ENCODE measurements at regions not wholly inside any gene's neighbourhood (a gene's known extent, or its start where the extent isn't known, plus 50 kb on each side); places are given as distances from the start of the nearest gene placed in this dataset.

GRCh38 chr13:36764536-36764935, 54.5 kb upstream of the RFXAP start:
- peaks cover 3 to 4% of the 10 kb centered on the region in 2 experiments; a peak in 2 of 4 replicates for H3K9me3 ChIP-seq (ENCODE audit: control insufficient read depth in 1 of 2, insufficient read depth in 1 of 2, low read depth in 1 of 2, low read length in 2 of 2)
- H2AFZ ChIP-seq (ENCODE audit: low read depth, low read length, poor library complexity, severe bottlenecking) = no peak overlapping the region
- ChIA-PET POLR2A (no interaction called here), CTCF (no interaction called here), RAD21 (ENCODE audit: low non-redundant PET in 1 of 2, low total read pairs in 2 of 2, uncharacterized antibody in 2 of 2, unreplicated experiment in 2 of 2) (no interaction called here)
- H3K36me3 ChIP-seq (ENCODE audit: control insufficient read depth in 1 of 2, insufficient read depth in 2 of 2, low read length in 2 of 2) = no peaks in the 10 kb centered on the region
- H3K27me3 ChIP-seq (ENCODE audit: insufficient read depth, low read length) = no peaks in the 10 kb centered on the region
- no peak for TF ChIP-seq JUND (IDR thresholded peaks at IDR 0.05)
- no peak for TF ChIP-seq EZH2phosphoT487 (IDR thresholded peaks at IDR 0.05; ENCODE audit: borderline replicate concordance)
- TF ChIP-seq EZH2 (IDR thresholded peaks at IDR 0.05) = no peak
- TF ChIP-seq, protein P1, sequence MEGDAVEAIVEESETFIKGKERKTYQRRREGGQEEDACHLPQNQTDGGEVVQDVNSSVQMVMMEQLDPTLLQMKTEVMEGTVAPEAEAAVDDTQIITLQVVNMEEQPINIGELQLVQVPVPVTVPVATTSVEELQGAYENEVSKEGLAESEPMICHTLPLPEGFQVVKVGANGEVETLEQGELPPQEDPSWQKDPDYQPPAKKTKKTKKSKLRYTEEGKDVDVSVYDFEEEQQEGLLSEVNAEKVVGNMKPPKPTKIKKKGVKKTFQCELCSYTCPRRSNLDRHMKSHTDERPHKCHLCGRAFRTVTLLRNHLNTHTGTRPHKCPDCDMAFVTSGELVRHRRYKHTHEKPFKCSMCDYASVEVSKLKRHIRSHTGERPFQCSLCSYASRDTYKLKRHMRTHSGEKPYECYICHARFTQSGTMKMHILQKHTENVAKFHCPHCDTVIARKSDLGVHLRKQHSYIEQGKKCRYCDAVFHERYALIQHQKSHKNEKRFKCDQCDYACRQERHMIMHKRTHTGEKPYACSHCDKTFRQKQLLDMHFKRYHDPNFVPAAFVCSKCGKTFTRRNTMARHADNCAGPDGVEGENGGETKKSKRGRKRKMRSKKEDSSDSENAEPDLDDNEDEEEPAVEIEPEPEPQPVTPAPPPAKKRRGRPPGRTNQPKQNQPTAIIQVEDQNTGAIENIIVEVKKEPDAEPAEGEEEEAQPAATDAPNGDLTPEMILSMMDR (IDR thresholded peaks at IDR 0.05 in 2 of 3, conservative IDR thresholded peaks at IDR 0.05 in 1 of 3; ENCODE audit: borderline replicate concordance in 1 of 3, insufficient read depth in 1 of 3, low read depth in 2 of 3, low read length in 2 of 3) = no peak
- no peak for TF ChIP-seq FOSL1 (IDR thresholded peaks at IDR 0.05; ENCODE audit: low read depth)
- TF ChIP-seq, protein P2, sequence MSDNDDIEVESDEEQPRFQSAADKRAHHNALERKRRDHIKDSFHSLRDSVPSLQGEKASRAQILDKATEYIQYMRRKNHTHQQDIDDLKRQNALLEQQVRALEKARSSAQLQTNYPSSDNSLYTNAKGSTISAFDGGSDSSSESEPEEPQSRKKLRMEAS (IDR thresholded peaks at IDR 0.05) = no peak
- TF ChIP-seq SP1 (IDR thresholded peaks at IDR 0.05; ENCODE audit: low read depth) = no peak
- TF ChIP-seq ZFX (IDR thresholded peaks at IDR 0.05) = no peak
- no peak for TF ChIP-seq EGR1 (IDR thresholded peaks at IDR 0.05; ENCODE audit: low read depth)
- no peak for TF ChIP-seq SRF (IDR thresholded peaks at IDR 0.05; ENCODE audit: low read depth)
- TF ChIP-seq CEBPB (IDR thresholded peaks at IDR 0.05; ENCODE audit: low read depth) = no peak
- no peak for TF ChIP-seq TCF7L2 (IDR thresholded peaks at IDR 0.05; ENCODE audit: borderline replicate concordance, extremely low read depth, insufficient read depth, insufficient read length)
- TF ChIP-seq YY1 (IDR thresholded peaks at IDR 0.05; ENCODE audit: extremely low read depth, insufficient replicate concordance, low read depth, low read length) = no peak
- TF ChIP-seq SIN3A (IDR thresholded peaks at IDR 0.05; ENCODE audit: low read depth) = no peak
- no peak for TF ChIP-seq CBX3 (IDR thresholded peaks at IDR 0.05; ENCODE audit: low read depth)
- TF ChIP-seq ELF1 (IDR thresholded peaks at IDR 0.05; ENCODE audit: borderline replicate concordance, low read depth) = no peak
- no peak for TF ChIP-seq REST (IDR thresholded peaks at IDR 0.05; ENCODE audit: low read depth)
- H3K4me1 ChIP-seq (ENCODE audit: control insufficient read depth in 1 of 2, insufficient read depth in 2 of 2, low read length in 2 of 2) = peaks cover 4 to 20% of the 10 kb centered on the region in 2 experiments
- intact Hi-C loops (cut with micrococcal nuclease) = no loop called here
- BruUV-seq (replicated peaks) = no TSS peak
- H3K9ac ChIP-seq (ENCODE audit: low read length) = no peak overlapping the region
- DNase-seq (ENCODE audit: low read depth, low spot score) (no peak), ATAC-seq (no peak)
- H3K9me2 ChIP-seq (ENCODE audit: insufficient read depth) = no peaks in the 10 kb centered on the region
- H3K4me2 ChIP-seq (ENCODE audit: low read length) = no peak overlapping the region
- no peaks in the 10 kb centered on the region for H3K79me2 ChIP-seq (ENCODE audit: insufficient read depth, low read length)
- H4K20me1 ChIP-seq (ENCODE audit: insufficient read depth) = no peaks in the 10 kb centered on the region
- no peak overlapping the region for H3K27ac ChIP-seq (ENCODE audit: low read depth, low read length)
- H3K4me3 ChIP-seq (replicated peaks in 1 of 2; ENCODE audit: low read depth in 1 of 2, low read length in 2 of 2) = no peak overlapping the region
